ENCODE measurements at regions not wholly inside any gene's neighbourhood (a gene's known extent, or its start where the extent isn't known, plus 50 kb on each side); places are given as distances from the start of the nearest gene placed in this dataset.

GRCh38 chr9:109568568-109569210 lies 70.6 kb upstream of the PTPN3 start:
- no peak for TF ChIP-seq CTCF (IDR thresholded peaks at IDR 0.05)
- TF ChIP-seq POLR2A (IDR thresholded peaks at IDR 0.05) = no peak
